Globus pallidus (tissue), 1 donor: ENCODE measurements at regions not wholly inside any gene's neighbourhood (a gene's known extent, or its start where the extent isn't known, plus 50 kb on each side); places are given as distances from the start of the nearest gene placed in this dataset.
"Not testable (repeated sequence)": the region's sequence is repeated elsewhere in the genome, so short reads cannot be mapped to it uniquely, and the experiment has no call there.

Source experiments
- DNase-seq: peaks from one replicate; pipeline ENCODE4 v3.0.0-alpha.2; 2015; ENCODE audit warnings: low spot score

DNA sequence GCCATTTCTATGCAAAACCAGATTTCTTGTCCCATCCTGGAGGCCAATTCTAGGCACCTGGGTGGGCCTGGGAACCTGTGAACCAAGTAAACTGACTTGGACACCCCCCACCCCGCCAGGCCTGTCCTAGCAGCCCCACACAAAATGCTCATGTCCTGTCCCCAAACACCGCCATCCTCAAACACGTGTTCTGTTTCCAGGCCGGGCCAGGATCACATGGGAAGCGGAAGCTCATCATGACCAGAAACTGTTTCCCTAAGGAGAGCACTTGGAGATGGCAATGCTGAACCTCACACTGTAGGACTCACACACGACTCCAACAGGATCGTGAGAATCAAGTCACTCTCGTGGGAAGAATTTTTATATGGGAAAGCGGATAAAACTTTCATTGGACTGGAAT, 78.7 kb upstream of the DRD5 start:
- DNase-seq: not testable (repeated sequence)

- peak; percentile 20 for DNase-seq
Measured at GRCh38 chr4:9703391-9703790, 78.0 kb upstream of the DRD5 start.

DNA sequence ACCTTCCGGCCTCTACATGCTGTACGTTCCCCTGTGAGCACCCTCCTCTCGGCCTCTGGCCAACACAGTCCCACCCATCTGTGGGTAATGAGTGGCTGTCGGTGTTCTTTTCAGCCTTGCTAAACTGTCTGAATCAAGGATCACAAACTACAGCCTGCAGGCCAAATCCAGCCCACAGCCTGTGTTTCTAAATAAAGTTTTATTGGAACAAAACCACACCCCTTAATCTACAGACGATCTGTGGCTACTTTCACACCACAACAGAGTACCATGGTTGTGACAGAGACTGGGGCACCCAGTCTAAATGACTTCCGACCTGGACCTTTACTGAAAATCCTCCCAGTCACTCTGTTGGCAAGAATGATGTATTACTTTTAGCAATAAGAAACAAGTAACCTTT, 77.3 kb upstream of the DRD5 start:
- not testable (repeated sequence) for DNase-seq

- DNase-seq: no peak
Measured at GRCh38 chr4:9704551-9705332, 76.7 kb upstream of the DRD5 start.

DNA sequence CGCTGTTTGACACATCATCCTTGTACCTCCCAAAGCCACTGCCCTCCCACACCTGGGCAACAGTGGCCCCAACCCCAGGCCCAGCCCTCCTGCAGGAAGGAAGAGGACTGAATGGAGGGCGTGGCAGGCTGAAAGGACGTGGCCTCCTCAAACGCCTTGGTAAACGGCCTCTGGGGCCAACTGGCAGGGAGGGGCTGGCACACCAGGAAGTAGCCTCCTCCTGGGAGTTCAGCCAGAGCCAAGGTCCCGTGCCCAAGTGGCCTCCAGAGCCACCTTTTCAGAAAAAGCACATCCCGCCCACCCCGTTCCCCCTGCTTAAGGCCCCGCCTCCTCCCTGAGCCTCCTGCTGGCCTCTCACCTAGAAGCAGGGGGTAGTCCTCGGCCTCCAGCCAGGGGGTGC, 74.2 kb upstream of the DRD5 start:
- not testable (repeated sequence) for DNase-seq

DNA sequence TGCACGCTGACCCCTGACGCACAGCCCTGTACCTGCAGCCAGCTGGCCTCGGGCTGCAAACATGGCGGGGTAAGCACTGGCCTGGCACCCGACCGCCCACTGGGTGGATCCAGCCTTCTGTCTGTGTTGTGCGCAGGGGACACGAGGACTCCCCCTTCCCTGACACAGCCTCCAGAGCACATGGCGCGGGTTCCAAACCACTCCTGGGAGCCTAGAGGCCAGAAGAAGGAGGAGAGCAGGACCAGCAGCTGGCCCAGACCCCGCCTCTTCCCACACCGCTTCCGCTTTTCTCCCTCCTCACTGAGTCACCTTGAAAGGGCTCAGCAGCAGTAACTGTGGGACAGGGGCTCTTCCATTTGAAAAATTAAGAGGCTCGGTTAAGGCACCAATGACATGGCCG, 73.5 kb upstream of the DRD5 start:
- DNase-seq: not testable (repeated sequence)

- DNase-seq: no peak
Measured at GRCh38 chr4:9709724-9710123, 71.7 kb upstream of the DRD5 start.

DNA sequence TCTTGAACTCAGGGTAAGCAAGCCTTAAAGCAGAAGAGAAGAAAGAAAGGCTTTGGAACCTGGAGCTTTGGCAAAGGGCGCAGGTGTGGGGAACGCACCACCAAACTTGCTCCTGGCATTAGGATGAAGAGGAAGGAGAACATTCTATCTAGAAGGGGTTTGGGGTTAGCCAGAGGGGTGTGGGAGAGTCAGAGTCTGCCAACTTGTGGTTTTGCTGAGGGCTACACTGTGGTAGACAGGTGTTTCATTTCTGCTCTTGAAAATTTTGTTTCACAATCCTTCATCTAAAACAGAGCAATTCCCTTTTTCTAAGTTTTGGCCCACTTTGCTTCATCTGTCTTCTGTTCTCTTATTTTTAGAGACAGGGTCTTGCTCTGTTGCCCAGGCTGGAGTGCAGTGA, 66.2 kb upstream of the DRD5 start:
- not testable (repeated sequence) for DNase-seq

DNA sequence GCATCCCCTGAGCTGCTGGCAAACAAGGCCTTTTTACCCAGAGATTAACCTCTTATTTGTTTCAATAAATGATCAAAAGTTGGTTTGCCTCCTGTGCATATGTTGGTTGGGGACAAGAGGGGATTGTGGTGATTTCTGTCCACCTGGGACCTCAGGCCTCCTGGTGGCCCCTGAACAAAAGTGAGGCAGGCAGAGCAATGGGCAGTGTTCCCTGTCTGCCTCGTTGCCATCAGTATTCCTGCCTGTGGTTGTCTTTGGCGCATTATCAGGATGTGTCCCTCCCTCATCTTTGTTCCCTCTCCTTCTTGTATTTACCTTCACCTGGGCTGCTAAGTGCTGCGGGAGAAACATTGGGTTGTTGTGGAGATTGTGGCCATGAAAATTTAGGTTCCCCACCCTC, 65.3 kb upstream of the DRD5 start:
- no peak for DNase-seq

DNA sequence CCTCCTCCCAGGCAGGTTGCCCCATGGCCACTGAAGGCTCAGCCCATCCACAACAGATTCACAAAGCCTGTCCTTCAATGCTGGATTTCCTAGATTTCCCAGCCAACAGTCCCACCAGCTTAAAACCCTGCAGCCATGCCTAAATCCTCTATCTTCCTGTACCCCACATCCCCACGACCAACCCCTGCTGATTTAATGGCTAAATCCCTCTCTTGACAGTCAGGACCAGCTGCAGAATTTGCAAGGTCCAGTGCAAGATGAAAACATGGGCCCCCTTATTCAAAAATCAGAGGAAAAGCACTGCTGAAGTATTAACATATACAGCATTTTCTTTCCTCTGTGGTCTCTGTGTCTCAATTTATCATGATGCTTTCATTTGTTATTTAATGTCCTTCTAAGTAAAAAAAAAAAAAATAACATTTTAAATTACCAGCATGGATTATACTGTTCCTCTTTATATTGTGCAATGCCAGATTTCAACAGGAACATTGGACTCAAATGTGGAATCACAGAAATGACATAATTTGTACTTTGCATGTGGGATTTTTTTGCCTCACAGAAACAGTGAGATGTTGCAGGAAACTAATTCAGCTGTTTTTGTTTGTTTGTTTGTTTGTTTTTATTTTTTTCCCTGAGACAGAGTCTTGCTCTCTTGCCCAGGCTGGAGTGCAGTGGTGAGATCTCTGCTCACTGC, 63.0 kb upstream of the DRD5 start:
- DNase-seq: not testable (repeated sequence)

DNA sequence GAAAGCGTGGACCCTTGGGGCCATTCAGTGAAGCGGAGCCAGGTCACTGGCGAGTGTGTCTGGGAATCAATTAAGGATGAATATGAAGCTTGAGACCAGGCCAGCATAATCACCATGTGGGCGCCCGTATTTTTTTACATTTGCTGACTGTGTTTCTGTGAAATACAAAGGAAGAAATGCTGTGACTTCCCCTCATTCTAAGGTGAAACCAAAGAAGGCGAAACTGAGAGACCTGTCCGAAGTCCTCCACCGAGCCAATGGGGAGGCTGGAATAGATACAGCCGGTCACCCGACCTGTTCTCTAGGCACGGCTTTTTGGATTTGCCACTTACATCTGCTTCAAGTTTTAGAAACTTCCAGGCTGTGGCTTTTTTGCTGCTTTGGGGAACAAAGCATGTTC, 59.3 kb upstream of the DRD5 start:
- DNase-seq: not testable (repeated sequence)
